Psoas muscle (tissue), 7 donors: ENCODE measurements at regions not wholly inside any gene's neighbourhood (a gene's known extent, or its start where the extent isn't known, plus 50 kb on each side); places are given as distances from the start of the nearest gene placed in this dataset.

Source experiments
- ATAC-seq, 4 donors: fragments of 200-7000 bp; cut with Tn5 transposase; one replicate each; pipeline ENCODE4 v1.9.1; 2020; ENCODE audit warnings: moderate library complexity in 3 of 4, mild to moderate bottlenecking in 2 of 4
- DNase-seq, 2 donors: peaks; one replicate each; pipeline ENCODE4 v3.0.0-alpha.2; 2020
- H3K27ac ChIP-seq: fragments of 200-600 bp; one replicate; pipeline ENCODE4 v1.8.0; 2022
- H3K27me3 ChIP-seq, 3 donors: fragments of 200-600 bp in 1 of 3; one replicate each; pipeline versions ENCODE4 v1.6.1 to v1.8.0; 2013 to 2022; ENCODE audit warnings: low read length in 2 of 3, mild to moderate bottlenecking in 2 of 3, moderate library complexity in 1 of 3; ENCODE audit not compliant: insufficient read depth in 3 of 3
- H3K36me3 ChIP-seq, 2 donors: fragments of 200-600 bp in 1 of 2; one replicate each; pipeline versions ENCODE4 v1.6.1 to v1.8.0; 2013 to 2022; ENCODE audit warnings: low read depth in 1 of 2, mild to moderate bottlenecking in 1 of 2, moderate library complexity in 1 of 2; ENCODE audit not compliant: insufficient read depth in 1 of 2
- H3K4me1 ChIP-seq: fragments of 200-600 bp; one replicate; pipeline ENCODE4 v1.8.0; 2022
- H3K4me3 ChIP-seq: fragments of 200-600 bp; one replicate; pipeline ENCODE4 v1.8.0; 2022; ENCODE audit warnings: mild to moderate bottlenecking
- H3K9me3 ChIP-seq: fragments of 200-600 bp; one replicate; pipeline ENCODE4 v1.8.0; 2022
- WGBS, 3 donors: extraction: QIAGEN DNeasy Blood & Tissue Kit; methylation state at CpG; one replicate each; pipeline versions ENCODE4 v1.1.6 to v1.1.7; 2013; 5-methylcytosine and 5-hydroxymethylcytosine counted together
- intact Hi-C, 2 donors: fragments of 100-400 bp; cut with DNase I; formaldehyde crosslinking; loops; one replicate each; pipeline versions ENCODE4 v1.11.0 to v1.14.2; 2022
- TF ChIP-seq, protein P1 (sequence below): fragments of 200-600 bp; IDR thresholded peaks from one replicate; pipeline ENCODE4 v1.8.0; 2022; ENCODE audit warnings: antibody characterized with exemption
- donor health status: healthy with polysubstance abuse.
- donor health status: DM: no; HTN: no; CAD: no; lungs with moderate emphysema.
- donor health status: Bipolar disorder and iron deficiency.
- donor health status: healthy.
- donor health status: DM: yes; HTN: yes; CAD: no.
- donor health status: DM: no; HTN: no; CAD: no.
- donor health status: DM: yes; HTN: yes; CAD: no.

DNA sequence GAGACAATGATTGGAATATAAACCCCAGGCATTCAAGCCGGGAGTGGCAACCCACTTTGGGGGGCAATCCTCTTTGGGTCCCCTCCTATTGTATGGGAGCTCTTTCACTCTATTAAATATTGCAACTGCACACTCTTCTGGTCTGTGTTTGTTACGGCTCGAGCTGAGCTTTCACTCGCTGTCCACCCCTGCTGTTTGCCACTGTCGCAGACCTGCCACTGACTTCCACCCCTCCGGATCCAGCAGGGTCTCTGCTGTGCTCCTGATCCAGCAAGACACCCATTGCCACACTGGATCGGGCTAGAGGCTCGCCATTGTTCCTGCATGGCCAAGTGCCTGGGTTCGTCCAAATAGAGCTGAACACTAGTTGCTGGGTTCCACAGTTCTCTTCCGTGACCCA lies 222.8 kb upstream of the MANEA start:
- Histone ChIP-seq H3K27me3 (no peaks in the 10 kb centered on the region), H3K36me3 (no peaks in the 10 kb centered on the region), H3K4me3 (no peak overlapping the region), H3K4me1 (no peaks in the 10 kb centered on the region), H3K27ac (no peak overlapping the region), H3K9me3 (no peaks in the 10 kb centered on the region)
- DNase-seq (no peak), ATAC-seq (no peak)
- WGBS, 3 donors, result 87 to 94% (median 88%) methylated on average over 10 of the region's 10 CpGs
- TF ChIP-seq, protein P1, sequence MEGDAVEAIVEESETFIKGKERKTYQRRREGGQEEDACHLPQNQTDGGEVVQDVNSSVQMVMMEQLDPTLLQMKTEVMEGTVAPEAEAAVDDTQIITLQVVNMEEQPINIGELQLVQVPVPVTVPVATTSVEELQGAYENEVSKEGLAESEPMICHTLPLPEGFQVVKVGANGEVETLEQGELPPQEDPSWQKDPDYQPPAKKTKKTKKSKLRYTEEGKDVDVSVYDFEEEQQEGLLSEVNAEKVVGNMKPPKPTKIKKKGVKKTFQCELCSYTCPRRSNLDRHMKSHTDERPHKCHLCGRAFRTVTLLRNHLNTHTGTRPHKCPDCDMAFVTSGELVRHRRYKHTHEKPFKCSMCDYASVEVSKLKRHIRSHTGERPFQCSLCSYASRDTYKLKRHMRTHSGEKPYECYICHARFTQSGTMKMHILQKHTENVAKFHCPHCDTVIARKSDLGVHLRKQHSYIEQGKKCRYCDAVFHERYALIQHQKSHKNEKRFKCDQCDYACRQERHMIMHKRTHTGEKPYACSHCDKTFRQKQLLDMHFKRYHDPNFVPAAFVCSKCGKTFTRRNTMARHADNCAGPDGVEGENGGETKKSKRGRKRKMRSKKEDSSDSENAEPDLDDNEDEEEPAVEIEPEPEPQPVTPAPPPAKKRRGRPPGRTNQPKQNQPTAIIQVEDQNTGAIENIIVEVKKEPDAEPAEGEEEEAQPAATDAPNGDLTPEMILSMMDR, result no peak
- intact Hi-C loops, result no loop called here

DNA sequence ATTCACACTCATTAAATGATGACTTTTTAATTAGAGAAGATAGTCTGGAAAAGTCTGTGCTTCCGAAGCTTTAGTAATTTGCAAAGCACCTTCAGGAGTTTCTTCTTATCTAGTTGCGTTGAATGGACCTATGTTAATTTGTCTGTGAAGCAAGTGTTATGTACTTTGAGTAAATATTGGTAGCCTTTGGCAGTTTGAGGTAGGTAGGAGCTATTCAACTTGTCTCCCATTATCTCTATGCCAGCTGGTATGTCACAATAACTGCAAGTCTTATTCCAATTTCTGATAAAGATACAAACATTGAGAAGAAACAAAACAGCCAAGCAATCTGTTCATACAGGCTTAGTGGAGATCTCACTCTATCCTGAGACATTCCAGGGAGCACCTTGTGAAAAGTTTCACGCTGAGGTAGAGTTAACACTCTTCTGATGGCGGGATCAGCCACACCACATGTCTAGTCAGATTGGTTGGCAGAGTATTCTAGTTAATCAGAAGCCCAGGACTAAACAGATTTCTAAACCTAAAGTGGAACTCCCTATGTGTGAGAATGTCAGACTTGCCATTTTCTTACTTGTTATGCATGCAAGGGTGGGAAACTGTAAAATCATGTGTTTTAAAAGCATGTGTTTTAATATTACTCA lies 219.8 kb upstream of the MANEA start:
- TF ChIP-seq, protein P1, result no peak
- no peaks in the 10 kb centered on the region for H3K4me1 ChIP-seq
- ATAC-seq, result no peak
- no peaks in the 10 kb centered on the region for H3K9me3 ChIP-seq
- intact Hi-C loops, result no loop called here
- no peaks in the 10 kb centered on the region for H3K36me3 ChIP-seq
- no peak overlapping the region for H3K4me3 ChIP-seq
- no peaks in the 10 kb centered on the region for H3K27me3 ChIP-seq
- no peak for DNase-seq
- no peak overlapping the region for H3K27ac ChIP-seq
- WGBS, 3 donors, result 73 to 83% (median 78%) methylated on average over 4 of the region's 4 CpGs

DNA sequence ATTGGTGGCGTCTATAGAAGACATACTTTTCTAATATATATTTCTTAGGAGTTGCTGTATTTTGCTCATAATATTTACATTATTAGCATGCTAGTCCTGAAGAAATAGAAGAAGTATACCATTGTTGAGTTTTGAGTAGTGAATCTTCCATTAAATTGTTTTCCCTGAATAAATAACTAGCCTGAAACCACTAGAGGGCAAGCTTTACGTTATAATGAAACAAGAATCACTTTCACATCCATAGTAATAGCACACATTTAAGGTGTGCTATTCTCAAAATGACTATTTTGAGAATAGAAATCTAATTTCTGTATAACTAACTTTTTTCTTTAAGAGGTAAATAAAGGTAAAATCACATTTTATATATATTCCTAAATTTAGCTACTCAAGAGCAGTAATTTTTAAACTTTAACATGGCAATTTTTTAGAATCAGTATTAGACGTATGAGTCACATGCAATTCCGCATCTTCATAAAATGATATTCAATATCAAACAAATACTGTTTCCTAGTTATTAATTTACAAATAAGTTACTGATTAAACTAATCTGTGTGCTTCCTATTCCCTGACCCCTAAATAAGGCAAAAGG lies 213.2 kb upstream of the MANEA start:
- Histone ChIP-seq H3K9me3 (no peaks in the 10 kb centered on the region), H3K27me3 (no peaks in the 10 kb centered on the region), H3K4me3 (no peak overlapping the region), H3K4me1 (no peaks in the 10 kb centered on the region), H3K36me3 (no peaks in the 10 kb centered on the region), H3K27ac (no peak overlapping the region)
- DNase-seq (no peak), ATAC-seq (no peak)
- TF ChIP-seq, protein P1, result peak; percentile 27
- intact Hi-C loops, result no loop called here
- WGBS, 3 donors, result 71 to 73% (median 72%) methylated on average over 4 of the region's 4 CpGs

DNA sequence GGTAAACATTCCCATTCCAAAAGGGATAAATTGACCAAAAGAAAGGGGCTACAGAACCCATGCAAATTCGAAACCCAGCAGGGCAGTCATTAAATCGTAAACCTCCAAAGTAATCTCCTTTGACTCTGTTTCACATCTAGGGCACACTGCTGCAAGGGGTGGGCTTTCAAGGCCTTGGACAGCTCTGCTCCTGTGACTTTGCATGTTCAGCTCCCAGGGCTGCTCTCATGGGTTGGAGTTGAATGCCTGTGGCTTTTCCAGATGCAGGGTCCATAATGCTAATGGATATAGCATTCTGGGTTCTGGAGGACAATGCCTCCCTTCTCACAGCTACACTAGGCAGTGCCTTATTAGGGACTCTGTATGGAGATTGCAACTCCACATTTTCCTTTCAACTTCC lies 211.9 kb upstream of the MANEA start:
- TF ChIP-seq, protein P1, result no peak
- H3K27ac ChIP-seq, result no peak overlapping the region
- H3K4me3 ChIP-seq, result no peak overlapping the region
- intact Hi-C loops, result no loop called here
- no peak for ATAC-seq
- no peak for DNase-seq
- H3K27me3 ChIP-seq, result no peaks in the 10 kb centered on the region
- WGBS, 3 donors, result 40 to 55% (median 44%) methylated on average over 2 of the region's 2 CpGs
- H3K36me3 ChIP-seq, result no peaks in the 10 kb centered on the region
- no peaks in the 10 kb centered on the region for H3K9me3 ChIP-seq
- no peaks in the 10 kb centered on the region for H3K4me1 ChIP-seq

DNA sequence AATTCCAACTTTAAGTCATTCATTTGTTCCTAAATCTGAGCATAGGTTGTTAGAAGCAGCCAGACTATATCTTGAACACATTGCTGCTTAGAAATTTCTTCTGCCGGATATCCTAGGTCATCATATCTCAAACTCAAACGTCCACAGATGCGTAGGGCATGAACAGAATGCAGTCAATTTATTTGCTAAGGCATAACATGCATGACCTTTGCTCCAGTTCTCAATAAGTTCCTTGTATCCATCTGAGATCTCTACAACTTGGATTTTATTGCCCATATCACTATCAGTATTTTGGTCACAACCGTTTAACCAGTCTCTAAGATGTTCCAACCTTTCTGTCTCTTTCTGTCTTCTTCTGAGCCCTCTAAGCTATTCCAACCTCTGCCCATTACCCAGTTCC lies 210.9 kb upstream of the MANEA start:
- Histone ChIP-seq H3K27me3 (no peaks in the 10 kb centered on the region), H3K27ac (no peak overlapping the region), H3K9me3 (no peaks in the 10 kb centered on the region), H3K4me3 (no peak overlapping the region), H3K36me3 (no peaks in the 10 kb centered on the region), H3K4me1 (no peaks in the 10 kb centered on the region)
- DNase-seq (no peak), ATAC-seq (no peak)
- TF ChIP-seq, protein P1, result no peak
- intact Hi-C loops, result no loop called here
- WGBS, 3 donors, result 50 to 62% (median 61%) methylated on average over 4 of the region's 4 CpGs
